GM23338 (cell line): ENCODE measurements at regions not wholly inside any gene's neighbourhood (a gene's known extent, or its start where the extent isn't known, plus 50 kb on each side); places are given as distances from the start of the nearest gene placed in this dataset.

ENCODE experiments used
- ATAC-seq: fragments of 200-7000 bp; cut with Tn5 transposase; 3 replicates; pipeline ENCODE4 v1.9.1; 2020
- DNase-seq: peaks from one replicate; pipeline ENCODE4 v3.0.0-alpha.2; 2015; ENCODE audit warnings: low spot score
- H2AFZ ChIP-seq: fragments of 200-600 bp; sonication (generic); 2 replicates; pipeline ENCODE4 v1.8.0; 2016; ENCODE audit warnings: antibody characterized with exemption, mild to moderate bottlenecking, moderate library complexity
- H3F3A ChIP-seq: fragments of 200-600 bp; sonication (generic); replicated peaks from 2 replicates; pipeline ENCODE4 v1.8.0; 2017; ENCODE audit warnings: antibody characterized with exemption, mixed run types, low read depth
- H3K27ac ChIP-seq: fragments of 200-600 bp; sonication (generic); 2 replicates; pipeline ENCODE4 v1.6.1; 2016; ENCODE audit warnings: low read depth
- H3K27me3 ChIP-seq: fragments of 200-600 bp; sonication (generic); 2 replicates; pipeline ENCODE4 v1.8.0; 2016; ENCODE audit warnings: mild to moderate bottlenecking, mixed run types, moderate library complexity; ENCODE audit not compliant: insufficient read depth
- H3K36me3 ChIP-seq: fragments of 200-600 bp; sonication (generic); 2 replicates; pipeline ENCODE4 v1.8.0; 2016; ENCODE audit warnings: mild to moderate bottlenecking; ENCODE audit not compliant: insufficient read depth
- H3K4me1 ChIP-seq: fragments of 200-600 bp; sonication (generic); 2 replicates; pipeline ENCODE4 v1.8.0; 2016; ENCODE audit warnings: mild to moderate bottlenecking, moderate library complexity; ENCODE audit not compliant: insufficient read depth
- H3K4me2 ChIP-seq: fragments of 200-600 bp; sonication (generic); 2 replicates; pipeline ENCODE4 v1.7.1; 2017; ENCODE audit warnings: mixed run types
- H3K4me3 ChIP-seq: fragments of 200-600 bp; sonication (generic); 2 replicates; pipeline ENCODE4 v1.6.1; 2016; ENCODE audit warnings: mixed run types
- H3K79me2 ChIP-seq: fragments of 200-600 bp; sonication (generic); replicated peaks from 2 replicates; pipeline ENCODE4 v1.8.0; 2017; ENCODE audit warnings: mild to moderate bottlenecking; ENCODE audit not compliant: insufficient read depth
- H3K9me2 ChIP-seq: fragments of 200-600 bp; sonication (generic); 2 replicates; pipeline ENCODE4 v1.8.0; 2017; ENCODE audit not compliant: insufficient read depth
- H4K20me1 ChIP-seq: fragments of 200-600 bp; sonication (generic); replicated peaks from 2 replicates; pipeline ENCODE4 v1.8.0; 2017; ENCODE audit warnings: mild to moderate bottlenecking; ENCODE audit not compliant: insufficient read depth
- H3K27ac Mint-ChIP-seq: 2 replicates; pipeline ENCODE4 v1.8.0; 2020; ENCODE audit warnings: inconsistent platforms, mild to moderate bottlenecking, moderate library complexity, mixed read lengths
- H3K27me3 Mint-ChIP-seq: 3 replicates; pipeline ENCODE4 v1.8.0; 2022; ENCODE audit warnings: low read depth, mild to moderate bottlenecking, moderate library complexity, mixed read lengths, inconsistent platforms; ENCODE audit not compliant: insufficient read depth, poor library complexity
- H3K36me3 Mint-ChIP-seq: 3 replicates; pipeline ENCODE4 v1.8.0; 2021; ENCODE audit warnings: low read depth, mild to moderate bottlenecking, inconsistent platforms, moderate library complexity, mixed read lengths
- H3K4me1 Mint-ChIP-seq: 3 replicates; pipeline ENCODE4 v1.8.0; 2020; ENCODE audit warnings: mild to moderate bottlenecking, inconsistent platforms, mixed read lengths
- H3K4me3 Mint-ChIP-seq: 3 replicates; pipeline ENCODE4 v1.8.0; 2021; ENCODE audit warnings: moderate library complexity, mild to moderate bottlenecking, inconsistent platforms, mixed read lengths
- H3K9me3 Mint-ChIP-seq: 3 replicates; pipeline ENCODE4 v1.8.0; 2020; ENCODE audit warnings: moderate library complexity, mild to moderate bottlenecking, inconsistent platforms, mixed read lengths
- CTCF ChIP-seq, 2 experiments: fragments of 200-600 bp in 1 of 2; sonication (generic) in 1 of 2; conservative IDR thresholded peaks; 2 replicates each; pipeline versions ENCODE4 v1.5.1 to v1.6.1; 2016 to 2017; ENCODE audit warnings: antibody characterized with exemption in 2 of 2, low read depth in 2 of 2, mild to moderate bottlenecking in 2 of 2, moderate library complexity in 1 of 2
- ETS1 ChIP-seq: IDR thresholded peaks from 2 replicates; pipeline ENCODE4 v1.6.1; 2016; ENCODE audit warnings: antibody characterized with exemption
- EZH2 ChIP-seq: fragments of 200-600 bp; sonication (generic); IDR thresholded peaks from one replicate; pipeline ENCODE4 v1.8.0; 2017; ENCODE audit warnings: antibody characterized with exemption, mild to moderate bottlenecking, low read depth; ENCODE audit not compliant: unreplicated experiment
- EZH2phosphoT487 ChIP-seq: fragments of 200-600 bp; sonication (generic); IDR thresholded peaks from one replicate; pipeline ENCODE4 v1.8.1; 2018; ENCODE audit warnings: antibody characterized with exemption; ENCODE audit not compliant: unreplicated experiment
- JUNB ChIP-seq: IDR thresholded peaks from one replicate; pipeline ENCODE4 v1.6.1; 2016; ENCODE audit warnings: antibody characterized with exemption; ENCODE audit not compliant: unreplicated experiment
- NANOG ChIP-seq: IDR thresholded peaks from 2 replicates; pipeline ENCODE4 v1.6.1; 2016; ENCODE audit warnings: antibody characterized with exemption, borderline replicate concordance
- POLR2AphosphoS5 ChIP-seq: IDR thresholded peaks from 2 replicates; pipeline ENCODE4 v1.6.1; 2016; ENCODE audit warnings: antibody characterized with exemption, low read depth
- REST ChIP-seq: IDR thresholded peaks from one replicate; pipeline ENCODE4 v1.6.1; 2018; ENCODE audit warnings: antibody characterized with exemption; ENCODE audit not compliant: unreplicated experiment
- STAT1 ChIP-seq: IDR thresholded peaks from one replicate; pipeline ENCODE4 v1.6.1; 2016; ENCODE audit warnings: antibody characterized with exemption; ENCODE audit not compliant: unreplicated experiment
- ZNF114 ChIP-seq: fragments of 250-450 bp; sonication (Bioruptor Pico); IDR thresholded peaks from 2 replicates; pipeline ENCODE4 v1.5.0; 2020; ENCODE audit warnings: mild to moderate bottlenecking, moderate library complexity
- ZNF331 ChIP-seq: fragments of 250-450 bp; sonication (Bioruptor Pico); IDR thresholded peaks from 2 replicates; pipeline ENCODE4 v1.5.0; 2020; ENCODE audit warnings: low read depth, mild to moderate bottlenecking, moderate library complexity
- ZNF462 ChIP-seq: fragments of 250-450 bp; sonication (Bioruptor Pico); IDR thresholded peaks from 2 replicates; pipeline ENCODE4 v1.5.0; 2020; ENCODE audit warnings: mild to moderate bottlenecking, moderate library complexity

GRCh38 chr6:77322604-77323003 lies 140.7 kb downstream of the HTR1B start (continued):
- TF ChIP-seq REST (no peak), POLR2AphosphoS5 (no peak), EZH2phosphoT487 (no peak), STAT1 (no peak), ZNF331 (CRISPR knock-in tag) (no peak), EZH2 (no peak), ZNF114 (CRISPR knock-in tag) (no peak), JUNB (no peak), CTCF (conservative IDR thresholded peaks at IDR 0.05; ENCODE audit: low read depth in 2 of 2) (no peak), ETS1 (no peak)

GRCh38 chr6:77318256-77318655 lies 145.0 kb downstream of the HTR1B start:
- Histone ChIP-seq H3K27ac (no peak overlapping the region), H3K9me2 (no peaks in the 10 kb centered on the region), H3K4me2 (no peak overlapping the region), H2AFZ (no peak overlapping the region), H3K4me3 (no peak overlapping the region), H3F3A (no peaks in the 10 kb centered on the region), H3K79me2 (no peaks in the 10 kb centered on the region), H4K20me1 (no peaks in the 10 kb centered on the region), H3K36me3 (no peaks in the 10 kb centered on the region), H3K27me3 (no peaks in the 10 kb centered on the region), H3K4me1 (no peaks in the 10 kb centered on the region)
- H3K36me3 Mint-ChIP-seq: no peaks in the 10 kb centered on the region
- DNase-seq (no peak), ATAC-seq (no peak)
- H3K27me3 Mint-ChIP-seq: no peaks in the 10 kb centered on the region
- H3K9me3 Mint-ChIP-seq: no peaks in the 10 kb centered on the region
- peaks cover 6% of the 10 kb centered on the region; the same call in 2 of the 3 replicates for H3K4me1 Mint-ChIP-seq
- H3K27ac Mint-ChIP-seq: no peak overlapping the region
- no peak overlapping the region for H3K4me3 Mint-ChIP-seq
- TF ChIP-seq ETS1: no peak
- no peak for TF ChIP-seq POLR2AphosphoS5
- TF ChIP-seq ZNF331 (CRISPR knock-in tag): no peak
- no peak for TF ChIP-seq STAT1
- no peak for TF ChIP-seq NANOG
- TF ChIP-seq ZNF114 (CRISPR knock-in tag): no peak
- no peak for TF ChIP-seq ZNF462 (CRISPR knock-in tag)
